Activated CD8-positive, alpha-beta memory T cell treated with anti-CD3 and anti-CD28 coated beads, Interleukin-2, amount 10 ng/mL, durations not matched to agents 7 days and 5 days (primary cell): ENCODE measurements at regions not wholly inside any gene's neighbourhood (a gene's known extent, or its start where the extent isn't known, plus 50 kb on each side); places are given as distances from the start of the nearest gene placed in this dataset.

Experiments used
- ATAC-seq: fragments of 150-1000 bp; cut with Tn5 transposase; one replicate; pipeline ENCODE4 v1.10.0; 2021; ENCODE audit warnings: moderate library complexity
- CTCF ChIA-PET: fragments of 350-600 bp; sonication (Branson Sonifier 250); formaldehyde crosslinking; loops from one replicate; lab custom pipeline; 2021; ENCODE audit warnings: antibody characterized with exemption; lab: Charles Lee
- DNase-seq: peaks from one replicate; pipeline ENCODE4 v3.0.0-alpha.2; 2020
- H3K27ac Mint-ChIP-seq: one replicate; pipeline ENCODE4 v1.8.0; 2021; ENCODE audit warnings: mild to moderate bottlenecking, mixed read lengths
- H3K27me3 Mint-ChIP-seq: one replicate; pipeline ENCODE4 v1.8.0; 2021; ENCODE audit warnings: mixed read lengths
- H3K36me3 Mint-ChIP-seq: one replicate; pipeline ENCODE4 v1.8.0; 2021; ENCODE audit warnings: mild to moderate bottlenecking, mixed read lengths
- H3K4me1 Mint-ChIP-seq: one replicate; pipeline ENCODE4 v1.8.0; 2021; ENCODE audit warnings: mixed read lengths
- H3K4me3 Mint-ChIP-seq: one replicate; pipeline ENCODE4 v1.8.0; 2021; ENCODE audit warnings: mild to moderate bottlenecking, moderate library complexity, mixed read lengths
- H3K9me3 Mint-ChIP-seq: one replicate; pipeline ENCODE4 v1.8.0; 2022; ENCODE audit warnings: low read depth, mixed read lengths

DNA sequence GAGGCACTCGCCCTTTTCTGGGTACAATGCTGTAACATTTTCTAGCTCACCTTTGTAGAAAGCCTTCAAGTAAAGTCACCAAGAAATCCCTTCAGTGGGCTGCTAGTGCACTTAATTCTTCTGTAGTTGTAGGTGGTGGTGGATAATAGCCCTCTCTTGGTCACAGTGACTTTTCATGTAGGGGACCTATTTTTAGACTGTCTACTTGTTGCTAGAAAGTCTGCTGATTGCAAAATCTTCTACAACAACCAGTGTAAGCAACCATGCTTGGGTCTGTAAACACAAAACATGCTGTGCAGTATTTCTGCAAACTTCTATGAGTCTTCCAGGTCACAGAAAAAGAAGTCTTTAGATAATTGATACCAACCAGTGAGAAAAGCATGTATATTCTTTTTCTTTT, 55.6 kb downstream of the PBDC1 start:
- ATAC-seq, result no peak

DNA sequence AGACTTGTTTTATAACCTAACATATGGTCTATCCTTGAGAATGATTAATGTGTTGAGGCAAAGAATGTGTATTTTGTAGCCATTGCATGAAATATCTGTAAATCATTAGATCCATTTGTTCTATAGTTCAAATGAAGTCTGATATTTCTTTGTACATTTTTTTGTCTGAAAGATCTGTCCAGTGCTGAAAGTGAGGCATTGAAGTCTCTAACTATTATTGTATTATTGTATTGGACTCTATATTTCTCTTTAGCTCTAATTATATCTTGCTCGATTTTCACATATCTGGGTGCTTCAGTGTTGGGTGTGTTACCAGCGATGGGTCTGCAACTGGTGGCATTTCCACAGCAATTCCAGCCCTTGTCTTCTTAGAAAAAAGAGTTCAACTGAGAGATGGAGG, 76.0 kb downstream of the PBDC1 start:
- Mint-ChIP-seq H3K27ac (no peak overlapping the region), H3K27me3 (no peaks in the 10 kb centered on the region), H3K4me1 (peaks cover 4% of the 10 kb centered on the region), H3K4me3 (no peak overlapping the region), H3K36me3 (no peaks in the 10 kb centered on the region), H3K9me3 (no peaks in the 10 kb centered on the region)
- CTCF ChIA-PET, result no interaction called here
- DNase-seq (no peak), ATAC-seq (no peak)

More for the DNA sequence above, 55.6 kb downstream of the PBDC1 start:
- Mint-ChIP-seq H3K4me3 (no peak overlapping the region), H3K4me1 (no peaks in the 10 kb centered on the region), H3K36me3 (no peaks in the 10 kb centered on the region), H3K27me3 (no peaks in the 10 kb centered on the region), H3K27ac (no peak overlapping the region), H3K9me3 (no peaks in the 10 kb centered on the region)
- CTCF ChIA-PET, result no interaction called here
- no peak for DNase-seq

GRCh38 chrX:76253432-76253831, 80.6 kb downstream of the PBDC1 start:
- DNase-seq (peak; percentile 57), ATAC-seq (peak; percentile 78)
- Mint-ChIP-seq H3K4me3 (no peak overlapping the region), H3K9me3 (no peaks in the 10 kb centered on the region), H3K36me3 (no peaks in the 10 kb centered on the region), H3K27me3 (no peaks in the 10 kb centered on the region), H3K4me1 (peaks cover 4% of the 10 kb centered on the region), H3K27ac (no peak overlapping the region)
- CTCF ChIA-PET, result interaction anchor here (0.8 to 1.6 kb wide), 4 partner anchors 8 to 96 kb away, joined by 3 to 5 read pairs (median 4); partner anchors contain the start of gene PBDC1

GRCh38 chrX:76279007-76279406, 106.1 kb downstream of the PBDC1 start:
- H3K27me3 Mint-ChIP-seq, result no peaks in the 10 kb centered on the region
- no peaks in the 10 kb centered on the region for H3K4me1 Mint-ChIP-seq
- H3K9me3 Mint-ChIP-seq, result no peaks in the 10 kb centered on the region
- H3K36me3 Mint-ChIP-seq, result no peaks in the 10 kb centered on the region
- H3K4me3 Mint-ChIP-seq, result no peak overlapping the region
- no peak overlapping the region for H3K27ac Mint-ChIP-seq
- DNase-seq, result peak; percentile 44
- CTCF ChIA-PET, result interaction anchor here (0.5 to 2.0 kb wide), 3 partner anchors 74 to 1365 kb away, joined by 3 to 20 read pairs (median 3); no protein-coding TSS in a partner anchor
- ATAC-seq, result no peak
